Activated T-helper 2 cell treated with anti-CD3 and anti-CD28 coated beads, Interferon-gamma antibody, Interleukin-2, Interleukin-4, amounts not matched to agents 10 μg/mL and 5 μg/mL and 100 μg/mL, durations not matched to agents 14 hours and 24 hours and 36 hours (primary cell): ENCODE measurements at regions not wholly inside any gene's neighbourhood (a gene's known extent, or its start where the extent isn't known, plus 50 kb on each side); places are given as distances from the start of the nearest gene placed in this dataset.

Experiments
- DNase-seq: peaks from one replicate; pipeline ENCODE4 v3.0.0; 2021; ENCODE audit warnings: low spot score
- H3K27ac Mint-ChIP-seq: one replicate; pipeline ENCODE4 v1.8.0; 2021; ENCODE audit warnings: mixed read lengths
- H3K27me3 Mint-ChIP-seq: one replicate; pipeline ENCODE4 v1.8.0; 2021; ENCODE audit warnings: low read depth, mixed read lengths
- H3K36me3 Mint-ChIP-seq: one replicate; pipeline ENCODE4 v1.8.0; 2021; ENCODE audit warnings: low read depth, mixed read lengths
- H3K4me1 Mint-ChIP-seq: one replicate; pipeline ENCODE4 v1.8.0; 2021; ENCODE audit warnings: low read depth, mixed read lengths
- H3K4me3 Mint-ChIP-seq: one replicate; pipeline ENCODE4 v1.8.0; 2021; ENCODE audit warnings: low read depth, mild to moderate bottlenecking, moderate library complexity, mixed read lengths
- H3K9me3 Mint-ChIP-seq: one replicate; pipeline ENCODE4 v1.8.0; 2021; ENCODE audit warnings: mixed read lengths
- intact Hi-C: fragments of 100-400 bp; cut with micrococcal nuclease; formaldehyde crosslinking; loops from one replicate; pipeline ENCODE4 v1.15.1; 2023

GRCh38 chr10:7475046-7475911, 64.4 kb upstream of the SFMBT2 start:
- Mint-ChIP-seq H3K4me1 (peaks cover 40% of the 10 kb centered on the region), H3K9me3 (no peaks in the 10 kb centered on the region), H3K27ac (no peak overlapping the region), H3K4me3 (no peak overlapping the region), H3K36me3 (no peaks in the 10 kb centered on the region), H3K27me3 (no peaks in the 10 kb centered on the region)
- intact Hi-C loops: no loop called here
- no peak for DNase-seq

DNA sequence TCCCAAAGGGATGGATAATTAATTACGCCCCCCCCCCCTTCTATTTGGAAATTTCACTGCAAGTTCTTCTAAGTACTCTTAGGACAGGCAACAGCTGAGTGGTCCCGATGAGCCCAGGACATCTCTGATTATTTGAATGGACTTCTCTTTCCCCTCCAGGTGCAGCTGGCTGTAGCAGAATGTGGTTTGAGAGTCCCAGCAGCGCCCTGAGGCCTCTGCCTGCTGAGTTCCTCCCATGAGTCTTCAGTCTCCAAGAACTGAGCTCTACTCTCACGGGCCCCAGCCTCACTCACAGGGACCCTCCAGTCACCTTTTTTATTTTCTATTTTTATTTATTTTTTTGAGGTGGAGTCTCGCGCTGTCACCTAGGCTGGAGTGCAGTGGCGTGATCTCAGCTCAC, 63.6 kb upstream of the SFMBT2 start:
- Mint-ChIP-seq H3K27me3 (no peaks in the 10 kb centered on the region), H3K27ac (no peak overlapping the region), H3K9me3 (no peaks in the 10 kb centered on the region), H3K4me1 (peaks cover 32% of the 10 kb centered on the region), H3K4me3 (no peak overlapping the region), H3K36me3 (no peaks in the 10 kb centered on the region)
- intact Hi-C loops: no loop called here
- no peak for DNase-seq

DNA sequence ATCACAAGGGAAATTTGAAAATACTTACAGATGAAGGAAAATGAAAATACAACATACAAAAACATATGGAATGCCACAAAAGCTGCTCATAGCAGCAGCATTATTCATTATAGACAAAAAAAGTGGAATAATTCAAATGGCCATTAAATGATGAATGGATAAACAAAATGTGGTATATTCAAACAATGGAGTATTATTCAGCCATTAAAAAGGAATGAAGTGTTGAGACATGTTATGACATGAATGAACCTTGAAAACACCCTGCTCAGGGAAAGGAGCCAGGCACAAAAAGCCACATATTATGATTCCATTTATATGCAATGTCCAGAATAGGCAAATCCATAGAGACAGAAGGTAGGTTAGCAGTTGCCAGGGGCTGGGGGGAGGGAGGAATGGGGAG, 62.6 kb upstream of the SFMBT2 start:
- intact Hi-C loops: no loop called here
- Mint-ChIP-seq H3K4me1 (peaks cover 24% of the 10 kb centered on the region), H3K36me3 (no peaks in the 10 kb centered on the region), H3K27ac (no peak overlapping the region), H3K9me3 (no peaks in the 10 kb centered on the region), H3K4me3 (no peak overlapping the region), H3K27me3 (no peaks in the 10 kb centered on the region)
- no peak for DNase-seq

DNA sequence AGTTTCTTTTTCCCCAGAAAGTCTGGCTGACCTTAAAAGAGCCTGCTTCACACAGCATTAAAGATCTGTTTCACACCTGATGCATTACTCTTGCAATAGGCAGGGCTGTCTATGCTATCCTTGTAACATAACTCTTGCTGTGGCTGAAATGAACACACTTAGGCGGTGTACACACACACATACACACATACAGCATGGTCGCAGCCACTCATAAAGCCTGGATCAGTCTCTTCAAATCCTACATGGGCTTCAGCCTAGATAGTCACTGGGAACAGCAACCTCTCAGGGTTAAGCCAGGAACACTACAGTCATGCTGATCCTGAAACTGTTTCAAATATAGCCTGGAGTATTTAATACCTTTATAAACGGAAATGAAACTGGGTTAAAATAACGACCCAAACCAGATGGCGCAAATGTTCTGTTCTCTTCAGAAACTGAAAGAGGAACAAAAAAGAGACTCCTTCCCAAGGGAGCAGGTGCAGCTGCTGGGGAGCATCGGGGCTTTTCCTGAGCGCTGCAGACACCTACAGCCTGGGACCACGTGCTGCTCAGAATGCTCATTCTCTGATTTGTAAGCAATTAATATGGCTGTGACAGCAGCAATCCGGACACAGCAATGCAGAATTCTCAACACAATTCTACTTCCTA, 61.0 kb upstream of the SFMBT2 start:
- Mint-ChIP-seq H3K36me3 (no peaks in the 10 kb centered on the region), H3K27me3 (no peaks in the 10 kb centered on the region), H3K4me3 (peak overlapping the region; percentile 38), H3K27ac (no peak overlapping the region), H3K4me1 (peaks cover 21% of the 10 kb centered on the region), H3K9me3 (no peaks in the 10 kb centered on the region)
- DNase-seq: no peak
- intact Hi-C loops: no loop called here

GRCh38 chr10:7470371-7470770, 59.5 kb upstream of the SFMBT2 start:
- intact Hi-C loops: no loop called here
- Mint-ChIP-seq H3K4me1 (peaks cover 21% of the 10 kb centered on the region), H3K27me3 (peaks cover 3% of the 10 kb centered on the region), H3K27ac (no peak overlapping the region), H3K36me3 (no peaks in the 10 kb centered on the region), H3K9me3 (no peaks in the 10 kb centered on the region), H3K4me3 (no peak overlapping the region)
- no peak for DNase-seq

- H3K9me3 Mint-ChIP-seq: no peaks in the 10 kb centered on the region
- peaks cover 5% of the 10 kb centered on the region for H3K27me3 Mint-ChIP-seq
- H3K4me1 Mint-ChIP-seq: peaks cover 17% of the 10 kb centered on the region
- DNase-seq: no peak
- intact Hi-C loops: no loop called here
- no peak overlapping the region for H3K4me3 Mint-ChIP-seq
- no peaks in the 10 kb centered on the region for H3K36me3 Mint-ChIP-seq
- H3K27ac Mint-ChIP-seq: no peak overlapping the region
Observed at GRCh38 chr10:7467031-7467667, 56.3 kb upstream of the SFMBT2 start.

DNA sequence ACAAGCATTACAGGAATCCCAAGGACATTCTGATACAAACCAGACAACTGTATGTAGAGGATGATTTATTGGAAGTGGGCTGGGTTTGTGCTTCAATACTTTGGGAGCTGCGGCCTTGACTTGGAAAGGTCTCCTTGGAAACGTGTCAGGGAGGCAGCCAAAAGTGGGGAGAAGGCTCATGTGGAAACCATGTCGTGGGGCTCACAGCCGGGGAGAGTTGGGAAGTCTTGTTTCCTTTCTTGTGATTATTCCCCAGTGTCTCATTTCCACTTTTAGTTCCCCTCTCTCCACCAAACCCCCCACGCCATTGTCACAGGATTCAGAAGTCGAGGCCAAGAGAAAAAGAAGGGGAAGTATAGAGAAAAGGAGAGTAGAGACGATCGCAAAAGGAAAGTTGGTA, 53.9 kb upstream of the SFMBT2 start:
- Mint-ChIP-seq H3K9me3 (no peaks in the 10 kb centered on the region), H3K27ac (no peak overlapping the region), H3K4me1 (no peaks in the 10 kb centered on the region), H3K36me3 (no peaks in the 10 kb centered on the region), H3K27me3 (peaks cover 5% of the 10 kb centered on the region), H3K4me3 (no peak overlapping the region)
- intact Hi-C loops: no loop called here
- DNase-seq: no peak
